ENCODE measurements at regions not wholly inside any gene's neighbourhood (a gene's known extent, or its start where the extent isn't known, plus 50 kb on each side); places are given as distances from the start of the nearest gene placed in this dataset.

DNA sequence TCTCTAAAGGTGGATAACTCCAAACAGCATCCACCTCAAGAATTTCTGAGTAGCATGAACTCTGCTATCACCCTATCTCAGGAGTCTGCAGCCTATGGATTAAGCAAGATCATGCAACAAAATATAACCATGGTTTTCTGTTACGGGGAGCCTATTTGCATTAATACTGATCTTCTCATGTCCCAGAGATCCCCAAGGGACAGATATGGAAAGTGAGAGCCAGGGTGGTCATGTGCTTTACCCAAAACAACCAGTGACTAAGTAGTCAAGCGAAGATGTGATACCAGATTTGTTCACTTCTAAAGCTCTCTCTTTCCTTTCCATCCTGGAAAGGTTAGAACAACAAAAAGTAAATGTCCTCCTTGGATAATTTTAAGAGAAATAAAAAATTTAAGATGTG is 125.1 kb downstream of the PRRX1 start:
- TF ChIP-seq, protein P1, sequence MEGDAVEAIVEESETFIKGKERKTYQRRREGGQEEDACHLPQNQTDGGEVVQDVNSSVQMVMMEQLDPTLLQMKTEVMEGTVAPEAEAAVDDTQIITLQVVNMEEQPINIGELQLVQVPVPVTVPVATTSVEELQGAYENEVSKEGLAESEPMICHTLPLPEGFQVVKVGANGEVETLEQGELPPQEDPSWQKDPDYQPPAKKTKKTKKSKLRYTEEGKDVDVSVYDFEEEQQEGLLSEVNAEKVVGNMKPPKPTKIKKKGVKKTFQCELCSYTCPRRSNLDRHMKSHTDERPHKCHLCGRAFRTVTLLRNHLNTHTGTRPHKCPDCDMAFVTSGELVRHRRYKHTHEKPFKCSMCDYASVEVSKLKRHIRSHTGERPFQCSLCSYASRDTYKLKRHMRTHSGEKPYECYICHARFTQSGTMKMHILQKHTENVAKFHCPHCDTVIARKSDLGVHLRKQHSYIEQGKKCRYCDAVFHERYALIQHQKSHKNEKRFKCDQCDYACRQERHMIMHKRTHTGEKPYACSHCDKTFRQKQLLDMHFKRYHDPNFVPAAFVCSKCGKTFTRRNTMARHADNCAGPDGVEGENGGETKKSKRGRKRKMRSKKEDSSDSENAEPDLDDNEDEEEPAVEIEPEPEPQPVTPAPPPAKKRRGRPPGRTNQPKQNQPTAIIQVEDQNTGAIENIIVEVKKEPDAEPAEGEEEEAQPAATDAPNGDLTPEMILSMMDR (IDR thresholded peaks at IDR 0.05) = no peak
- TF ChIP-seq POLR2A (IDR thresholded peaks at IDR 0.05) = no peak
- Histone ChIP-seq H3K27ac (peak overlapping the region in 2 of 3 donors; percentile 86 to 92), H3K4me3 (replicated peaks in 1 of 3) (no peak overlapping the region), H3K27me3 (no peaks in the 10 kb centered on the region), H3K36me3 (no peaks in the 10 kb centered on the region), H3K9me3 (no peaks in the 10 kb centered on the region), H3K4me1 (peaks cover 15 to 28% of the 10 kb centered on the region in 2 donors)
- intact Hi-C loops (cut with DNase I) = no loop called here
- no peak for DNase-seq
- 93 to 94% methylated on average over 2 of the region's 2 CpGs for WGBS, 2 donors

- no peak for TF ChIP-seq POLR2A (IDR thresholded peaks at IDR 0.05)
- TF ChIP-seq, protein P1 (IDR thresholded peaks at IDR 0.05) = peak in 4 of 6 experiments; percentile 27 to 63 (median 42)
- Histone ChIP-seq H3K9me3 (no peaks in the 10 kb centered on the region), H3K4me1 (peaks cover 15 to 28% of the 10 kb centered on the region in 2 donors), H3K4me3 (replicated peaks in 1 of 3) (no peak overlapping the region), H3K27ac (peak overlapping the region; percentile 78 to 92 (median 86)), H3K27me3 (no peaks in the 10 kb centered on the region), H3K36me3 (no peaks in the 10 kb centered on the region)
- intact Hi-C loops (cut with DNase I) = no loop called here
- WGBS, 2 donors = 5 to 7% methylated on average over 2 of the region's 2 CpGs
- DNase-seq = peak; percentile 44 to 61
These were observed 126.2 kb downstream of the PRRX1 start for GRCh38 chr1:170790175-170790574.

DNA sequence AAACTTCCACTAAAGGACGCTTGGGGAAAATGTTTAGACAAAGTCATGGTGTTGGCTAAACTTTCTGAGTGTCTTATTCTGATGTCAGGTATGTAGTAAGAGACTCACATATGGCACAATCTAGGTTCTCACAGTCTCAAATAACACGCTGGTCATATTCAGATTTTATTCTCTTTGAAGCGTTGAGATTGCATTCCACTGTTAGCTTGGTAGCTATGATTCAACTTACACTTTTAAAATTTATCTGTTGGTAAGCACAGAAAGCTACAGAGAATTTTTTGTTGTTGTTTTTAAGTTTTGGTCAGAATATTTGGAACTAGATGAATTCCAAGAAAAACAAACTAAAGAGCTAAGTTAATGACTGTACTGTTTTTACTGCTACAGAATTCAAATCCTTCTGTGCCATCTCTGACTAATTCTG is 126.7 kb downstream of the PRRX1 start:
- no peaks in the 10 kb centered on the region for H3K9me3 ChIP-seq
- 21 to 22% methylated on average over 3 of the region's 3 CpGs for WGBS, 2 donors
- H3K27ac ChIP-seq = peak overlapping the region; percentile 78 to 92 (median 86)
- H3K27me3 ChIP-seq = no peaks in the 10 kb centered on the region
- intact Hi-C loops (cut with DNase I) = no loop called here
- H3K4me1 ChIP-seq = peaks cover 15 to 28% of the 10 kb centered on the region in 2 donors
- DNase-seq = no peak
- peak in 1 of 2 donors; percentile 26 for TF ChIP-seq POLR2A (IDR thresholded peaks at IDR 0.05)
- TF ChIP-seq, protein P1 (IDR thresholded peaks at IDR 0.05) = no peak
- no peak overlapping the region for H3K4me3 ChIP-seq (replicated peaks in 1 of 3)
- H3K36me3 ChIP-seq = no peaks in the 10 kb centered on the region

DNA sequence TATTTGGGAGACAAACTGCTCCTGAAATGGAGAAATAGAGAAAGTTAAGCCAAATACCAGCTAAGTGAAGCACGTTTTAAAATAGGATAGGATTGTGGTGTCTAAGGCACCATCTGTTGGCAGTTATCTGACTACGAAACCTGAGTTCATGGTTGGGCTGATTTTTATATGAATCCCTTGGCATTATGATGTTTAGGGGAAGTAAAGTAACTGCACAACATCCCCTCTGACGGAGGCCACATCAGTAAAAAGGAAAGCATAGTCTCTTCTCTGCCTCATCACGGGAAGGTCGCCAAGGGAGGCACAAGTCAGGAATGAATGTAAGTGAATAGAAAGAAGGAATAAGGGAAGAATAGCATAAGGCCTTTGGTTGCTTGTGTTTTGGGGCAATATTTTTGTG is 128.0 kb downstream of the PRRX1 start:
- peaks cover 15 to 28% of the 10 kb centered on the region in 2 donors for H3K4me1 ChIP-seq
- WGBS, 2 donors = 82 to 86% methylated on average over 5 of the region's 5 CpGs
- H3K4me3 ChIP-seq (replicated peaks in 1 of 3) = no peak overlapping the region
- TF ChIP-seq POLR2A (IDR thresholded peaks at IDR 0.05) = no peak
- TF ChIP-seq, protein P1 (IDR thresholded peaks at IDR 0.05) = no peak
- H3K36me3 ChIP-seq = no peaks in the 10 kb centered on the region
- intact Hi-C loops (cut with DNase I) = no loop called here
- no peaks in the 10 kb centered on the region for H3K9me3 ChIP-seq
- H3K27ac ChIP-seq = peak overlapping the region; percentile 78 to 92 (median 86)
- no peak for DNase-seq
- no peaks in the 10 kb centered on the region for H3K27me3 ChIP-seq

DNA sequence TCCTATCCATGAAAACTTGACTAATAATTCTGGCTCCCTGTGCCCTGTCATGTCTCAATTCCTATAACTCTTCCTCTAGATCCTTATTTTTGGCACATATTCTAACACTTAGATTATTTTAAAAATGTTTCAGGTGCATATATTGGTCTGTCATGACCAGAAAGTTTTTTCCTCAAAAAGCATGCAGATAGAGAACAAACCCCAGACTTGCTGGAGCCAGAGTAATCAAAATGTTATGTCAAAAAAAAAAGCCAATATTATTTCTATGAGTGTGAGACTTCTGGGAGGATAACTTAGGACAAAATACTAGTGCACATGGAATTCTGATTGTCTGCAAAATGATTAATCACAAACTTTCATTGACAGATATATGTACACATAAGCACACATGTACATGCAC is 135.1 kb upstream of the MROH9 start:
- peaks cover 35 to 37% of the 10 kb centered on the region in 2 donors for H3K4me1 ChIP-seq
- TF ChIP-seq, protein P1 (IDR thresholded peaks at IDR 0.05) = no peak
- TF ChIP-seq POLR2A (IDR thresholded peaks at IDR 0.05) = no peak
- H3K27me3 ChIP-seq = no peaks in the 10 kb centered on the region
- no peaks in the 10 kb centered on the region for H3K36me3 ChIP-seq
- H3K4me3 ChIP-seq (replicated peaks in 1 of 3) = no peak overlapping the region
- peak overlapping the region in 1 of 3 donors; percentile 93 for H3K27ac ChIP-seq
- no peaks in the 10 kb centered on the region for H3K9me3 ChIP-seq
- intact Hi-C loops (cut with DNase I) = no loop called here
- no peak for DNase-seq
